ENCODE measurements at regions not wholly inside any gene's neighbourhood (a gene's known extent, or its start where the extent isn't known, plus 50 kb on each side); places are given as distances from the start of the nearest gene placed in this dataset.

GRCh38 chr9:89771205-89771604 is 166.4 kb downstream of the GADD45G start:
- TF ChIP-seq, protein P1, sequence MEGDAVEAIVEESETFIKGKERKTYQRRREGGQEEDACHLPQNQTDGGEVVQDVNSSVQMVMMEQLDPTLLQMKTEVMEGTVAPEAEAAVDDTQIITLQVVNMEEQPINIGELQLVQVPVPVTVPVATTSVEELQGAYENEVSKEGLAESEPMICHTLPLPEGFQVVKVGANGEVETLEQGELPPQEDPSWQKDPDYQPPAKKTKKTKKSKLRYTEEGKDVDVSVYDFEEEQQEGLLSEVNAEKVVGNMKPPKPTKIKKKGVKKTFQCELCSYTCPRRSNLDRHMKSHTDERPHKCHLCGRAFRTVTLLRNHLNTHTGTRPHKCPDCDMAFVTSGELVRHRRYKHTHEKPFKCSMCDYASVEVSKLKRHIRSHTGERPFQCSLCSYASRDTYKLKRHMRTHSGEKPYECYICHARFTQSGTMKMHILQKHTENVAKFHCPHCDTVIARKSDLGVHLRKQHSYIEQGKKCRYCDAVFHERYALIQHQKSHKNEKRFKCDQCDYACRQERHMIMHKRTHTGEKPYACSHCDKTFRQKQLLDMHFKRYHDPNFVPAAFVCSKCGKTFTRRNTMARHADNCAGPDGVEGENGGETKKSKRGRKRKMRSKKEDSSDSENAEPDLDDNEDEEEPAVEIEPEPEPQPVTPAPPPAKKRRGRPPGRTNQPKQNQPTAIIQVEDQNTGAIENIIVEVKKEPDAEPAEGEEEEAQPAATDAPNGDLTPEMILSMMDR (IDR thresholded peaks at IDR 0.05; ENCODE audit: low read length): no peak
- no peak for TF ChIP-seq EZH2 (IDR thresholded peaks at IDR 0.05; ENCODE audit: borderline replicate concordance, low read length)

Measured in OCI-LY1 (cell line).